ENCODE measurements at regions not wholly inside any gene's neighbourhood (a gene's known extent, or its start where the extent isn't known, plus 50 kb on each side); places are given as distances from the start of the nearest gene placed in this dataset.

GRCh38 chr1:57897581-57897980, 473.7 kb upstream of the DAB1 start:
- no peak for TF ChIP-seq CTCF (IDR thresholded peaks at IDR 0.05)
- no peak for TF ChIP-seq POLR2A (IDR thresholded peaks at IDR 0.05)
